Eye (tissue), 1 donor: ENCODE measurements at regions not wholly inside any gene's neighbourhood (a gene's known extent, or its start where the extent isn't known, plus 50 kb on each side); places are given as distances from the start of the nearest gene placed in this dataset.

ENCODE experiments used
- DNase-seq: peaks from one replicate; pipeline ENCODE4 v3.0.0-alpha.2; 2015

DNA sequence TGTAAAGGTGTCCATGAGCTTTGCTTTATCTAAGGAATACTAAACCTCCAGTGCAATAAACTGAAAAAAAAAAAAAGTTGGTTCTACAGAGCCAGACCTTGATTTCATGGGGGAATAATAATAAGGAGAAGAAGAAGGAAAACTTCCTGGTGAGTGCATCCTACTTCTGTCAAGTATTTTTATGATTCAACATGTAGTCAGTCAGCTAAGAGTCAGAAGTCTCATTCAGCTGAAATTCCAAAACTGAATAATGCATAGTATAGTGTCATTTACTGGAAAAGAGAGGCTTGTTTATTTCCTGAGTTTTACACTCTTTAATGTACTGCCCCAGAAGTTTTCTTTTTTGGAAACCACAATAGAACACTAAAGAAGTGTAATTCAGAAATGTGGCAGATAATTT is 77.8 kb upstream of the TACR1 start:
- DNase-seq: no peak

DNA sequence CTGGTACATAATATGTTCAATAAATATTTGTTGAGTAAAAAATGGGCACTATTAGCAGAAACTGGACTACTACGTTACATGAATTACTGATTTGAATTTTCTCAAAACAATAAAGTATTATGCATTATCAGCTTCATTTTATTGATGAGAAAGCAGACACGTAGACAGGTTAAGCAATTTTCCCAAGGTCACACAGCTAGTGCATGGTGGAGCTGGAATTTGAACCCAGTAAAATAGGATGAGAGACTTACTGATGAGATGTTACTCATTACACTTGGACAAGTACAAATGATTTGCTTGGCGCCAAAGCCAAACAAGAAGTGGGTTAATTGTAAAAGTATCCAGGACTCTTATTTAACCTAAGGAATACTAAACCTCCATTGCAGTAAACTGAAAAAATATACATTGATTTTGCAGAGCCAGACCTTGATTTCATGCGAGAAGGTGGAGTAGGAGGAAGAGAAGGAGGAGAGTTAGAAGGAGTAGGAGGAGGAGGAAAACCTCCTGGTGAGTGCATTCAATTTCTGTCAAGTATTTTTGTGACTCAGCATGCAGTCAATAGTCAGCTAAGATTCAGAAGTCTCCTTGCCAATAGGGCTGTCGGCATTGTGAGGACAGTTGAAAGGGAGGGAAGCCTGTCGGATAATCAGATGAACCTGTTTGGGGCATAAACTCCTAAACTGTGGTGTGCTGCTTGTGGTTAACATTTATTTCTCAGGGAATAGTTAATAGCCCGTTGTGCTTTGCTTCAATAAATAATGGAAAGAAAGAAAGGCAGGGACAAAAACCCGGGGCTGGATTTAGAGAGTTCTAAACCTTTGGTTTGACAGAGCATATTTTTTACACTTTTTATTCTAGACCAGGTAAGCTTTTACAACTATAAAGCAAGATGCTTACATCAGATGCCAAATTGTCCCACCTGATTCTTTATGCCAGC is 77.0 kb upstream of the TACR1 start:
- DNase-seq: no peak

DNA sequence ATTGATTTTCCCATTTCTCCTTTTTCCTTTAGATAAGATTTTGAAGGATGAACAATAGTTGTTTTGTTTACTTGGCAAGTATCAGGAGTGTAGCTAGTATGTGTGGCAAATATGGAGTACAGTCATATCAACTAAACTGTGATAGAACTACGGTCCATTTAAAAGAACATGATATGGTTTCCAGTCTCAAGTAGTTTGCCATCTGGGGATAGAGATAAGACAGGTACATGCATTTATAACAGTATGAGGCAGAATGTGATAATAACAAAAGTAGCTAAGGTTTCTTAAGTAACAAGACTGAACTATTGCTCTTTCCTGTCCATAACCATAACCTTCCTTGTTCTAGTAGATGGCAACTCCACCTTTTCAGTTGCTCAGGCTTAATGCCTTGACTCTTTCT is 75.6 kb upstream of the TACR1 start:
- no peak for DNase-seq

- no peak for DNase-seq
Measured at GRCh38 chr2:75268112-75268511, 68.8 kb upstream of the TACR1 start.

- no peak for DNase-seq
Measured at GRCh38 chr2:75261923-75262322, 62.6 kb upstream of the TACR1 start.

GRCh38 chr2:75260946-75261345 is 61.6 kb upstream of the TACR1 start:
- DNase-seq: no peak

DNA sequence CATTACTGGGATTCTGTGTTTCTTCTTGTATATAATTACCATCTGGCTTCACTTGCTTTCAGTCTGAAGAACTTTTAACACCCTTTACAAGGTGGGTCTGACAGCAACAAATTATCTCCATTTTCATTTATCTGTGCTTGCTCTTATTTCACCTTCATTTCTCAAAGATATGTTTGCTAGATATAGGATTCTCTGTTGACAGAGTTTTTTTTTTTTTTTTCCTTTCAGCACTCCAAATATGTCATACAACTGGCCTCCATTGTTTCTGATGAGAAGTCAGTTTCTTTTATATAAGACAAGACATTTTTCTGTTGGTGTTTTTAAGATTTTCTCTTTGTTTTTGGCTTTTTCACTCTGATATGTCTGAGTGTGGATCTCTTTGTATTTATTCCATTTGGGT is 59.3 kb upstream of the TACR1 start:
- DNase-seq: no peak

DNA sequence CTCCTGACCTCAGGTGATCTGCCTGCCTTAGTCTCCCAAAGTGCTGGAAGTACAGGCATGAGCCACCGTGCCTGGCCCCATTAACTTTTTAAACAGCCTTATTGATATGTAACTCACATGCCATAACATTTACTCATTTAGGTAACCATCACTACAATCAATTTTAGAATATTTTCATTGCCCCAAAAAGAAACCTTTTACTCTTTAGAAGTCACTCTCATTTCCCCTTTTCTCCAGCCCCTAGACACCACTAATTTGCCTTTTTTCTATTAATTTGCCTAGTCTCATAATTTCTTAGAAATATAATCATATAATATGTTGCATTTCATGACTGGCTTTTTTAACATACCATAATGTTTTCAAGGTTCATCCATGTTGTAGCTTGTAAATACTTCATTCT is 57.2 kb upstream of the TACR1 start:
- no peak for DNase-seq

- DNase-seq: no peak
Measured at GRCh38 chr2:75253526-75253925, 54.2 kb upstream of the TACR1 start.

GRCh38 chr2:75251896-75252295 is 52.6 kb upstream of the TACR1 start:
- no peak for DNase-seq
